ENCODE measurements at regions not wholly inside any gene's neighbourhood (a gene's known extent, or its start where the extent isn't known, plus 50 kb on each side); places are given as distances from the start of the nearest gene placed in this dataset.

- no peaks in the 10 kb centered on the region for H3K27me3 ChIP-seq (replicated peaks in 1 of 7)
- H3K4me3 ChIP-seq: no peak overlapping the region
- 84 to 97% (median 91%) methylated on average over 4 of the region's 4 CpGs for WGBS, 5 donors
- peaks cover 0 to 3% (median 0%) of the 10 kb centered on the region in 8 donors for H3K9me3 ChIP-seq
- intact Hi-C loops (cut with DNase I; ENCODE audit: low total_unique reads): no loop called here
- no peak for TF ChIP-seq POLR2AphosphoS5 (IDR thresholded peaks at IDR 0.05)
- no peak for TF ChIP-seq POLR2A (IDR thresholded peaks at IDR 0.05)
- no peak for TF ChIP-seq CTCF (IDR thresholded peaks at IDR 0.05 in 8 of 11, conservative IDR thresholded peaks at IDR 0.05 in 3 of 11)
- H3K36me3 ChIP-seq: no peaks in the 10 kb centered on the region
- no peak overlapping the region for H3K27ac ChIP-seq
- H3K4me1 ChIP-seq: no peaks in the 10 kb centered on the region
- no peak for DNase-seq
Measured at GRCh38 chr4:108383157-108383556, 214.4 kb upstream of the LEF1 start.

GRCh38 chr4:108382751-108383150 lies 214.0 kb upstream of the LEF1 start:
- intact Hi-C loops (cut with DNase I; ENCODE audit: low total_unique reads): no loop called here
- WGBS, 5 donors: 94 to 100% (median 95%) methylated on average over 3 of the region's 3 CpGs
- H3K27ac ChIP-seq: no peak overlapping the region
- no peak overlapping the region for H3K4me3 ChIP-seq
- TF ChIP-seq CTCF (IDR thresholded peaks at IDR 0.05 in 8 of 11, conservative IDR thresholded peaks at IDR 0.05 in 3 of 11) (no peak), POLR2AphosphoS5 (IDR thresholded peaks at IDR 0.05) (no peak), POLR2A (IDR thresholded peaks at IDR 0.05) (no peak)
- H3K9me3 ChIP-seq: peaks cover 0 to 3% (median 0%) of the 10 kb centered on the region in 8 donors
- no peaks in the 10 kb centered on the region for H3K27me3 ChIP-seq (replicated peaks in 1 of 7)
- no peak for DNase-seq
- H3K4me1 ChIP-seq: no peaks in the 10 kb centered on the region
- H3K36me3 ChIP-seq: no peaks in the 10 kb centered on the region

GRCh38 chr4:108378164-108378563 lies 209.4 kb upstream of the LEF1 start:
- Histone ChIP-seq H3K9me3 (peaks cover 0 to 3% (median 0%) of the 10 kb centered on the region in 8 donors), H3K27ac (no peak overlapping the region), H3K36me3 (no peaks in the 10 kb centered on the region), H3K4me1 (no peaks in the 10 kb centered on the region), H3K4me3 (no peak overlapping the region), H3K27me3 (replicated peaks in 1 of 7) (no peaks in the 10 kb centered on the region)
- DNase-seq: no peak
- TF ChIP-seq POLR2A (IDR thresholded peaks at IDR 0.05) (no peak), CTCF (IDR thresholded peaks at IDR 0.05 in 8 of 11, conservative IDR thresholded peaks at IDR 0.05 in 3 of 11) (no peak), POLR2AphosphoS5 (IDR thresholded peaks at IDR 0.05) (no peak)
- intact Hi-C loops (cut with DNase I; ENCODE audit: low total_unique reads): no loop called here
- WGBS, 5 donors: 78 to 83% (median 80%) methylated on average over 6 of the region's 6 CpGs

- 66 to 85% (median 80%) methylated on average over 3 of the region's 3 CpGs for WGBS, 5 donors
- H3K27ac ChIP-seq: no peak overlapping the region
- DNase-seq: no peak
- H3K9me3 ChIP-seq: peaks cover 0 to 3% (median 0%) of the 10 kb centered on the region in 8 donors
- TF ChIP-seq POLR2A (IDR thresholded peaks at IDR 0.05): no peak
- no peak for TF ChIP-seq POLR2AphosphoS5 (IDR thresholded peaks at IDR 0.05)
- no peak for TF ChIP-seq CTCF (IDR thresholded peaks at IDR 0.05 in 8 of 11, conservative IDR thresholded peaks at IDR 0.05 in 3 of 11)
- no peak overlapping the region for H3K4me3 ChIP-seq
- H3K4me1 ChIP-seq: no peaks in the 10 kb centered on the region
- H3K36me3 ChIP-seq: no peaks in the 10 kb centered on the region
- intact Hi-C loops (cut with DNase I; ENCODE audit: low total_unique reads): no loop called here
- peaks cover 0 to 7% (median 0%) of the 10 kb centered on the region in 7 donors for H3K27me3 ChIP-seq (replicated peaks in 1 of 7)
Measured at GRCh38 chr4:108377021-108377420, 208.3 kb upstream of the LEF1 start.
